Cerebellar cortex (tissue), 1 donor: ENCODE measurements at regions not wholly inside any gene's neighbourhood (a gene's known extent, or its start where the extent isn't known, plus 50 kb on each side); places are given as distances from the start of the nearest gene placed in this dataset.

ENCODE experiments used
- DNase-seq: peaks from one replicate; pipeline ENCODE4 v3.0.0-alpha.2; 2015; ENCODE audit warnings: low spot score

DNA sequence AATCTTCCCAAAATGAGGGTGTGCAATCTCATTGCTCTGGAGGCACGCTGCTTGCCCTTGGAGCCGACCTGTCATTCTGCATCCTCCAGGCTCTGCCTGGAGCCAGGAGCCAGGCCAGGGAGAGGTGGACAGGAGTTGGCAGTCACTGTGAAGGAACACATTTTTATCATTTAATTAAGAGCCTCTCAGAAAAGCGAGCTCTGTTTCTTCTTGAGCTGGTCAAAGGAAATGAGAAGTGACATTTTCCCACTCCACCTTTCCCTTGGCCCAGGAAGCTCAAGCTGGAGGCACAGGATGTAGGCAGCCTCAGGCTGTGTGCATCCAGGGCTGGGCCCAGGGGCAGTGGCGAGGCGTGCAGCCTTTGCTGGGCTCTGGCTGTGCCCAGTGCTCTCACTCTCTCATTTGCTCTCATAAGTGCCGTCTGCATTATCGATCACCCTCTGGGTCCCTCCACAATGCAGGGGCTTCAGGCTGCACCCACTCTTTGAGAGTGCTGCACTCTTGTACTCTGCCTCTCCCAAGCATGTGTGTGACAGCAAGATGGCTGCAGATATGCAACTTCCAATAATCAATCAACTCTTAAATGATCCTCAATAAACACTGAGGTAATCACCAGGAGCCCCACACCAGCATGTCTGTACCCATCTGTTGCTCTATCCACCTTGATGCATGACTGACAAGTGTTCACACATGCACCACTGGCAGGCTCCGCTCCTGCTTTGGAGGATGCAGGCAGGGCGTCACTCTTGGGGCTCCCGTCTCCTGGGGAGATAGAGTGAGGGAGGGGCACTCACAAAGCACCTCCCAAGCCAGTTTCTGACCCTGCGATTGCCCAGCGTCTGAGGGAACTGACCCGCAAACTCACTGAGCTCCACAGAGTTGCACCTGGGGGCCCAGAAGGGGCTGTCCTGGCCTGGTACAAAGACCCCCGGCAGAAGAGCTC lies 171.4 kb downstream of the ZNF248 start:
- DNase-seq: no peak

DNA sequence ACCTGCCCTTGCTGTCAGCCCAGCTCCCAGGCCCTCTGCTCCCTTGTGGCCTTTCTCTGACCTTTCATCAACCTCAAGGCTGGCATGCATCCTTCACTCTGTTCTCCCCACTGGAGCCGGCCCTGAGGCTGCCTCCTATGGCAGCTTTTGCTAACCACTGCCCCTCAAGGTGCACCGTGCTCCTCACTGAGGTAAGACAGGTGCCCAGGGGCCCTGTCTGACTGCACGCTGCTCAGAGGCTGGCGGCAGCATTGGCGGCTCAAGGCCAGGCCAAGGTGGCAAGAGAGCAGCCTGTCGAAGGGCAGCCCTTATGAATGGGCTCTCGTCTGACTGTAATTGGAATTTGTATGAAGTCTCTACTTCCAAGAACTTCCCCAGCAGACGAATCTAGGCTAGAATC lies 172.6 kb downstream of the ZNF248 start:
- no peak for DNase-seq

DNA sequence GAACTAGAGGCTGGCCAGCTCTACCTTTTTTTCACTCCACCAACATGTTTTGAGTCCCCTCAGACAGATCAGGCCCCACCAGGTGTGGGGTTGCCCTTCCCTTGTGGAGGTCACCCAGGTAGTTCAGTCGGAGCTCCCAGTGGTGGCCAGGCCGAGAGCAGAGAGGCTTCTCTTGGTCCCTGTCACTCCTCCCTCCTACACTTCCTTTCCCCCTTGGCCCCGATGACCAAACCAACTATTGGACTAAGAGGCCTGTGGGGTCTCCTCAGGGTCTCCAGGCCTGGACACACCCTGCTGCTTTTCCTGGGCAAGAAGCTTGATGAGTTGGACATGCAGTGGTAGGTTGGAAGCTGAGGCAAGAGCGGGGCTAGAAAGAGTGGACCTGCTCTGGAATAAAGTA lies 174.8 kb downstream of the ZNF248 start:
- DNase-seq: no peak

DNA sequence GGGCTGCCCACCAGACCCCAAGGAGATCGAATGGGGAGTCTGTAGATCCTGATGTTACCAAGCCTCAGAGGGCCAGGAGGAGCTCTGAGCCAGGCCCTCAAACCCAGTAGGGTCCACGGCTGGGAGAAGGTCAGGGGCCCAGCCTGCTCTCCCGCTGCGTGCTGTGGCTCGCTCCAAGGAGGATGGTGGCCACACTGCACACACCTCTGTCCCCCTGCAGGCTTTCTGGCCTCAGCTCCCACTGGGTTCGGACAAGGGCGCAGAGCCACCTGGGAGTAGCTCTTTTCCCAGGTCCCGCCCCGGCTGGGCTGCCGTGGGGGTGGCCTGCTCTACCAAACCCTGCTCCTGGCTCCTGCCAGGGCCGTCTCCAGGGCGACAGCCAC lies 175.8 kb downstream of the ZNF248 start:
- no peak for DNase-seq

DNA sequence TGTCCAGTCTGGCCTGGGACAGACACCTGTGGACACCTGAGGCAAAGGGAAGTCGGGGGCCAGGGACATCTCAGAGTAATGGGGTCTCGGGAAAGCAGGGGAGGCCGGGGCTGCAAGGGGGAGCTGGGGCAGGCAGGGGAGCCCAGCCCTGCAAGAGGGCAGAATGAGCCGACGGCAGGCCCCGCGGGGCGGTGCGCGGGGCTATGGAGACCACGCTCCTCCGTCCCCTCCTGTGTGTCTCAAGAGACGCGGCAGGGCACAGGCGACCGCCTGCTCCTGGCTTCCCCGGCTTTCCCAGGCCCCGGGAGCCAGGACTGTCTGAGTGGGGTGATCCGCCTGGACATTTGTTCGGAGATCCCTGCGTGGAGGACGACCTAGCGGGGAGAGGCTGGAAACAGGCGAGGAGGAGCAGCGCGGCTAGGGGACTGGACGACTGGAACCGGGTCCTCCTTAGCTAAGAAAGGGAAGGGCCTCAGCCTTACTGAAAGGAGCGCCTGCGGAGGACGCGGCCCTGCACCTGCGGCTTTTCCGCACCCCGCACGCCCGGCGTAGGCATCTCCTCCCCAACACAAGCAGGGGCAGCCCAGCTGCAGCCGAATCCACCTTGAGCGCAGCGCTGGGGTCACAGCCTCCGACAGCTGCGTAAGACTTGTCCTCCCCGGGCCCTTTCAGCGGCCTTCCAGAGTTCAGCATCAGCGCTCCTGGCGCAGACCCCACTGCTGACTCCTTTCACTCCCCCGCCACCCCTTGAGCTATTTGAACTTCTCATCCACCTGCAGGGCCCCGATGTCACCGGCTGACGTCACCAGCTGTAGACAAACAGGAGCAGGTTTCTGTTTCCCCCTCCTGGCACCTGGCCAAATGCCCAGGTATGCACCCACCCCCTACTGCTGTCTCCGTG lies 176.4 kb downstream of the ZNF248 start:
- DNase-seq: no peak

DNA sequence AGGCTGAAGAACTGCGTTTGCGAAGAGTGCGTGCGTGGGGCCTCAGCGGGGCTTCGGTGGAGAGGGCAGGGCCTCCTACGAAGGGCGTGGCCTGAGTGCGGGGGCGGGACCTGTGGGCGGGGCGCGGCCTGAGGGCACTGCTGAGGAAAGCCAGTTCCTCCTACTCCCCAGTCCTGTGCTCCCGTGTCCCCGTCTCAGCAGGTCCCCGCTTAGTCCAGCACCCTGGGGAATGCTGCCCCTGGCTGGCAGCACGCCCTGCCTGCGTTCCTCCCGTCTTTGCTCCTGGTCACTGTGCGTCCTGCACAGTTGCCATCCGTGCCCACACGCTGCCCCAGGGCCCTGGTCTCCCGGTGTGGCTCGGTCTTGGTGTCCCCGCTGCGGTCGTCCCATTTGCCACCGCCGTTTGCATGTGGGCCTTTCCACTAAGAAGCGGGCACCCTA lies 177.1 kb downstream of the ZNF248 start:
- DNase-seq: no peak

DNA sequence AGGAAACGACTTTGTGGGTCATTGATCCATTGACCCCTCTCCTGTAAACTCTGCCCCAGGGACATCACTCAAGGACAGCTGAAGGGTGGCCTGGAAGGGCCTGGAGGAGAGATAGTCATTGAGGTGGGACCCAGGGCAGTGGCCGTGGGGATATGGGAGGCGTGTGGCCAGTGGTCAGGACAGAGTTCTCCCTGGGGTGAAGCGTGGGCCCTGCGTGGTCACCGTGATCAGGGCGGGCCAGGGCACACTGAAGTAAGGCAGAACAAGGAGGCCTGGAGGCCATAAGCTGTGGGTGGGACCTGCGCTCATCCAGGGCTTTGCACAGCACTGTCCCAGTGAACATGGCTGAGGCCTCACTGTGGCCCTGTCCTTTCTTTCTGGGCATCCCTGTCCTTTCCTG lies 177.9 kb downstream of the ZNF248 start:
- DNase-seq: no peak

DNA sequence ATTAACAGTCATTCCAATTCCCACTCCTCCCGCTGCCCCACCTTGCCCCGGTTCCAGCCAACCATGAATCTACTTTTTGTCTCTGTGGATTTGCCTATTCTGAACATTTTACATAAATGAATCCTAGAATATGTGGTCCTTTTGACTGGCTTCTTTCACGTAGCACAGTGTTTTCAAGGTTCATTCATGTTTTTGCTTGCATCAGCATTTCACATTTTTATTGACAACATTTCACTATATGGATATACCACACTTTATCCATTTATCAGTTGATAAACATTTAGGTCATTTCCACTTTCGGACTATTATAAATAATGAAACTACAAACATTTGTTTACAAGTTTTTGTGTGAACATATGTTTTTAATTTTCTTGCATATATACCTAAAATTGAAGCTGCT lies 182.0 kb downstream of the ZNF248 start:
- no peak for DNase-seq

DNA sequence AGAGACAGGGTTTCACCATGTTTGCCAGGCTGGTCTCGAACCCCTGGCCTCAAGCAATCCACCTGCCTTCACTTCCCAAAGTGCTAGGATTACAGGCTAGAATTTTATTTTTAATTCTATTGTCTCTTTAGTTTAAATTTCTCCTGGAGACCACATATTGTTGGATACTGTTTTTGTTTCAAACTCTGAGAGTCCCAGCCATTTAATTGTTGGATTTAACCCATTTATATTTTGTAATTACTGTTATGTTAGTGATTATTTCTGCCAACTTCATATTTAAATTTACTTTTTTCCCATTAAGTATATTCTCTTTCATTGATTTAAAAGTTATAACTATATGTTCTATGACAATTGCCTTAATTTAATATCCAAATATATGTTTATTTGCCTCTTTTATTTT lies 185.6 kb downstream of the ZNF248 start:
- DNase-seq: no peak

DNA sequence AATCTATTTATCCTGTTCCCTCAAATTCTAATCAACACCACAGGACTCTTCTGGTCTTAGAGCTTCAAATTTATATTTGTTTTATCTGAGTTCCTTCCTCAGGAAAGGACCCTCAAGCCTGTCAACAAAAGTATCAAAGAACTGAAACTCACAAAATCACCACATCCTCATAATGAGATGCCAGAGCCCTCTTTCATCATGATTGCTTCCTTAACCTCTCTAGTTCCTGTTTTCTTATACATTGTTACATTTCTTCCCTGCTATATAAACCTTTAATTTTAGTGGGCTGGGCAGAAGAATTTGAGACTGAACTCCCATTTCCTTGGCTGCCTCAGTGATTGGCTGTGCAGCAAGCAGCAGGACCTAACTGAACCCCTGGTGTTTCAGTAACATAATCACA lies 189.7 kb downstream of the ZNF248 start:
- no peak for DNase-seq

DNA sequence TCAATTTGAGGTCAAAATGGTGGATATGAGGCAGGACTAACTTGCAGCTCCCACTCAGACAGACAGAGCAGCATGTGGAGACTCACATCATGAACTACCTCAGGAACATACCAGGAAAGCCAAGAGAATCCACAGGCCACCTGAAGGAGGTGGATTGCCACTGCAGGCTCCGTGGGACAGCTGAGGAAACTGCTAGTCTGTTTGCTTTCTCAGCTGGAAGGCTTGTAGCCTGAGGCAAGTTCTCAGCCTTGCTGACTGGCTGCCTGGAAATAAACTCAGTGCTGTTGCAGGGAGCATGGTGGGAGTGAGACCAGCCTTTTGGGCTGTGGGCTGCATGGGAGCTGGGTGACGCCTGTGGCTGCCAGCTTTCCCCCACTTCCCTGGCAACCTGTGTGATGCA lies 202.9 kb downstream of the ZNF248 start:
- no peak for DNase-seq

DNA sequence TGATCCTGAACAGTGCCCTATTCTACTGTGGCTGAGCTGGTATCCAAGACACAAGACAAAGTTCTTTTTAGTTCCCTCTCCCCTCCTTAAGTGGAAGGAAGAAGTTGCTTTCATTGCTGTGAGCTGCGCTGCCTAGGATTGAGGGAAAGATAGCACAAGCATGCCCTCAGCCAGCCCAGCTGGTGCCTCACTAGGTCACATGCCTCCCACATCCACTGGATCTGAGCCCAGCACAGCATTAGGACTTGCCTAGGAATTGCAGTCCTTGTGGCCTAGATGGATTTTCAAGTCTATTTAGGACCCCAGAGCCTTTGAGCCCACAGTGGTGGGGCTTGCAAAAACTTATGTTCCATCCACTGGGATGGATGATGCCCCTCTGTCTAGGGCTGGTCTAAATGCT lies 214.2 kb downstream of the ZNF248 start:
- DNase-seq: no peak

DNA sequence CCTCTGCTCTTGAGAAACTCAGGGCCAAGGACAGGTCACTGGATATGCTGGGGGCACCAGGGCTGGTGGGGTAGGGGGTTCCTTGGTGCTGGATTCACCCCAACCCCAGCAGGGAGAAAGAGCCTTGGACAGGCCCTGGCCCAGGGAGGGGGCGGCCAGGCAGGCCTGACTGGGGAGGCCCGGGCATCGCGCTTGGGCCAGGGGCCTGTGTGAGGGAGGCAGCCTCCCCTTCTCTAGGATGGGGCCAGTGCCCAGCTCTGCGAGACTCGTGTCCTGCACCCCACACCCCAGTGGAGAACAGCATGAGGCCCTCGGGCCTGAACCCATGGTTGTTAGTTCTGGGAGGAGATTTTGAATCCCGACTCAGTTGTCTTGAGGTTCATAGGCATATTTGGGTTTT lies 217.1 kb downstream of the ZNF248 start:
- DNase-seq: no peak

DNA sequence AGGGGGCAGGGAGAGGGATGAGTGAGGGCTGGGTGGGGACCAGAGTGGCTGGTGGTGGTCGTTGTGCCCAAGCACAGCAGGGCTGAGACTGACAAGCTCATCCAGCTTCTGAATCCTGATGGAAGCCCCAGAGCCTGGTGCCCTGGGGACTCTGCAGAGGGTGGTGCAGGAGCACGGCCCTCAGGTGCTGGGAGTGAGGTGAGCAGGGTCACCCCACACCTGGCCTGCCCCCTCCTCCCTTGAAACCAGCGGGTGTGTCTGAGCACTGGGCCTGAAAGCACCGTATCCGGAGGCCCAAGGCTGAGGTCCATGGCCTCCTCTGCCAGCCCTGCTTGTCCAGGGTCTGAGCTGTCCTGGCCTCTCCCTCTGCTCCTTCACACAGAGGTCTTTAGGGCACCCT lies 218.2 kb downstream of the ZNF248 start:
- no peak for DNase-seq

DNA sequence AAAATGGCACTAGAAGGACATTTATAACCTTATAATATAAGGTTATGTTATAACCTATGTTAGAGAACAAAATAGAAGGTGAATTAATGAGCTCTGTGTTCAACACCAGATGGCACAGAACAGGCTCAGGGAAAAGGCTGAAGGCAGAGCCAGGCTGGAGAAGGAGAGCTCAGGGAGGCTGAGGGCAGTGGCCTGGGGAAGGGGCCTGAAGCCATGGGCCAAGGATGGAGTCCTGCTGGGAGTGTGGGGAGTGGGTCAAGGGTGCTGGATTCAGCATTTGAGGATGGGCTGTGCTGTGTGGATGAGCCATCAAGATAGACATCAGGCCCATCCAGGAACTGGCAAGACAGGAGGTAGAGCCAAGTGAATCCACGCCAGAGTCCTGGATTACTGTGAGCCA lies 218.8 kb downstream of the ZNF248 start:
- DNase-seq: no peak

DNA sequence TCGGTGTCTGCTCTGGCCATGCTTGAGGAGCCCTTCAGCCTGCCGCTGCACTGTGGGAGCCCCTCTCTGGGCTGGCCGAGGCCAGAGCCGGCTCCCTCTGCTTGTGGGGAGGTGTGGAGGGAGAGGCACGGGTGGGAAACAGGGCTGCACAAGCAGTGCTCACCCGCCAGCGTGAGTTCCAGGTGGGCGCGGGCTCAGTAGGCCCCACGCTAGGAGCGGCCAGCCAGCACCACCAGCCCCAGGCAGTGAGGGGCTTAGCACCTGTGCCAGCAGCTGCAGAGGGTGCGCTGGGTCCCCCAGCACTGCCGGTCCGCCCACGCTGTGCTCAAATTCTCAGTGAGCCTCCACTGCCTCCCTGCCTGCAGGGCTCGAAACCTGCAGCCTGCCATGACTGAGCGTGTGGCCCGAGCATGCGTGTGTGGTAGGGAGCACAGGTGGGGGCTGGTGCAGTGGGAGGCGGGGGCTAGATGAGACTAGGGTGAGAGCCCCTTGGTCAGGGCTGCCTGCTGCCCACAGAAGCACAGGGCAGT lies 223.0 kb downstream of the ZNF248 start:
- no peak for DNase-seq

DNA sequence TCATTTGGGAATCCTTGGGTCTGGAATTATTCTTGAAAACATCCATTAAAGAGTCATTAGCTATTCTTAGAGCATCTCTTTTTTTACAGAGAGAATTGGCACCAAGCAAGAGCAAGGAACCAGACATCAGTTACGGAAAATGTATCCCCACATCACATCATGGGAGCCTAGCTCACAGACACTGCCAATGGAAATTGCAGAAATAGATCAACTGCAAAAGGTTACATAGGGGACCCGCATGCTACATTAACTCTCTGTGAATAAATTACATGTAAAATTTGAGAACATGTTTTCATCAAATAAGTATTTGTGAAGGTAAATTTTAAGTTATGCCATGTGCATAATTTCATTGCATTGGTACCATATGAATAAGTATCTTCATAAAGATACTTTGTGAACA lies 224.8 kb downstream of the ZNF248 start:
- no peak for DNase-seq

DNA sequence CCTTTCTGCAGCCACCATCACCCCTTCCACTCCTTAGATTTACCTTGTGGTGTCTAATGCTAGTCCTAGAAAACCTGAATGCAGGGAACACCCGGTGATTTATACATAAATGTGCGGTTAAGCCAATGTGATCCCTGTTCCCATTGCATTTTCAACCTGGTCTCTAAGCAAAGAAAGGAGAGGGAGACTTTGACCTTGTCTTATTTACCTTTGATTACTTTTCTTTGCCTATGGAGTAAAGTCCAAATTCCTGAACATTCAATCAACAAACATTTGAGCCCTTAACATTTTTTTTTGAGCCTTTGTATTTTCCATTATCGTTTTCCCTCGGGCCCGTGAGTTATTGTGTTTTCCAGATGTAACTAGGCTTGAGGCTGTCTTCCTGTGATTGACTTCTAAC lies 233.9 kb downstream of the ZNF248 start:
- DNase-seq: no peak

DNA sequence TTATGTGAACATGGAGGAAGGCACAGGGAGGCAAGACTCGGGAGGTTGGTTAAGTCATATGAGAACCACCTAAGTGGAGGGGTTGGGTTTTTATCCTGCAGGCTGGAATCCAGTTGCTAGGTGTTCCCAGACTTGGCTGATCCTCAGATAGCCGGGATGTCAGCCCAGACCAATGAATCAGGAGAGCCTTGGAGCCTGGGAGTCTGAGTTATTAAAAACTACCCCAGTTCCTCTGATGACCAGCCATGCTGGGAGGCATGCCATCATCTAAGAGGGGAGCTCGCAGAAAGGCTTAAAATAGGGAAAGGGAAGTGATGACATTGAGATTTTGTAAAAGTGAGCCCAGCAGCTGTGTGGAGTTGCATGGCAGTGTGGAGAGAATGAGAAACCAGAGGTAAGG lies 238.1 kb downstream of the ZNF248 start:
- no peak for DNase-seq

DNA sequence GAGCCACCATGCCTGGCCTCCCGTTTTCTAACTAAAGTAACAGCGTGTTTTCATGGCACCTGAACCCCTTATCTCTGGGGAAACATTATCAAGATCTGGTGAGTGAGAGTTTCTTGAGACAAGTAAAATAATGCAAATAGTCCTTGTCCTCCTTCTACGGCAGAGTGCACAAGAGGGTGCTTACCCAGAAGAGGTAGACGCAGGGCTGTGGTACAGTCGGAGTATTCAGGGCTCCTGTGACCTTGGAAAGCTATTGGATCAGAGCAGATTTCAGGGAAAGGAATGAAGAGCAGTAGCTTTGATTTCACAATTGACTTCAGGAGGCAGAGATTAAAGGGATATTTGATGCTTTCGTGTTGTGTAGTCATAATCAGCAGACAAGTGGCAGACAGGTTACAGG lies 269.1 kb downstream of the ZNF248 start:
- no peak for DNase-seq

DNA sequence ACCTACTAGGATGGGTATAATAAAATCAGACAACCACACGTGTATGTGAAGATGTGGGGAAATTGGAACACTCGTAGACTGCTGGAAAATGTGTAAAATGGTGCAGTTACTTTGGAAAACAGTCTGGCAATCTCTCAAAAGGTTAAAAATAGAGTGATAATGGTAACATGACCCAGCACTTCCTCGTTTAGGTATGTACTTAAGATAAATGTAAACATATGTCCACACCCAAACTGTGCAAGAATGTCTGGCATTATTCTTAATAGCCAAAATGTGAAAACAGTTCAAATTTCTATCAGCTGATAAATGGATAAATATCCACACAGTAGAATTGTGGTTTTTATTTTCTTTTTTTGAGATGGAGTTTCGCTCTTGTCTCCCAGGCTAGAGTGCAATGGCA lies 272.8 kb downstream of the ZNF248 start:
- no peak for DNase-seq

DNA sequence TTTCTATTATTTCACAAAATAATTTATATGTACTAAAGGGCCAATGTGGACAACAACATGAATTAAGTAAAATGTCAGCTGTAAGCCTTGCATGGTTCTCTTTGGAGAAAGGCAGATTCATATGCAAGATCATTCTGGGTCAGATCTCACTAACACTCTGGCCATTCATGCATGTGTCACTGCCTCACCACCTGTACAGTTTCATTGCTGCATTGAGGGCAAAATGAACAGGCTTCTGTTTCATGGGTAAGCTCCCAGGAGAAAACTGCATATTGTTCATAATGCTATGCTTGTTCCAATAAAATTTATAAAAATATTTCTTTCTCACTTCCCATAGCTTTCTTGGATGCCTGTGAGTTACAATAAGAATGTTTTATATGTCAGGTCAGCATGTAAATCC lies 275.2 kb downstream of the ZNF248 start:
- DNase-seq: peak; percentile 1

DNA sequence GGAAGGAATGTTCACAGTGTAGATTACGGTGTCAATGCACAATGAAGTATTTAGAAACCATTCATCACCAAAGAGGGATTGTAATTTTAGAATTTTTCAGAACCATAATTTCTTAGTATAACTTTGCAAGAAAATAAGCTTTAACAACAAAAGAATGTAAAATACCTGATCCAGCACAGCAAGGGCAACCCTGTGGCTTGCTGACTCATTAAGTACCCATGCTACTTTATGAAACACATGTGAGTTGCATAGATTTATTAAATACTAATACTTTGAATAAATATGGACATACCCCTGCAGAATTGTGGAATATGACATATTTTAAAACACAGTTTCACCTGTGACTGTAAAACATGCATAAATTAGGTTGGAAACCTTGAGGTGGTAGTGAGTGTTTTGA lies 281.3 kb downstream of the ZNF248 start:
- no peak for DNase-seq
